Dermis blood vessel endothelial cell (primary cell): ENCODE measurements at regions not wholly inside any gene's neighbourhood (a gene's known extent, or its start where the extent isn't known, plus 50 kb on each side); places are given as distances from the start of the nearest gene placed in this dataset.

Experiments used
- DNase-seq: peaks from one replicate; pipeline ENCODE4 v3.0.0; 2010

- no peak for DNase-seq
Measured at GRCh38 chr2:128736046-128736688, 417.5 kb upstream of the HS6ST1 start.

GRCh38 chr2:128736689-128737545 is 418.2 kb upstream of the HS6ST1 start:
- DNase-seq: peak; percentile 79

- DNase-seq: no peak
Measured at GRCh38 chr2:128737546-128737826, 418.8 kb upstream of the HS6ST1 start.

GRCh38 chr2:128738446-128739110 is 419.9 kb upstream of the HS6ST1 start:
- no peak for DNase-seq

DNA sequence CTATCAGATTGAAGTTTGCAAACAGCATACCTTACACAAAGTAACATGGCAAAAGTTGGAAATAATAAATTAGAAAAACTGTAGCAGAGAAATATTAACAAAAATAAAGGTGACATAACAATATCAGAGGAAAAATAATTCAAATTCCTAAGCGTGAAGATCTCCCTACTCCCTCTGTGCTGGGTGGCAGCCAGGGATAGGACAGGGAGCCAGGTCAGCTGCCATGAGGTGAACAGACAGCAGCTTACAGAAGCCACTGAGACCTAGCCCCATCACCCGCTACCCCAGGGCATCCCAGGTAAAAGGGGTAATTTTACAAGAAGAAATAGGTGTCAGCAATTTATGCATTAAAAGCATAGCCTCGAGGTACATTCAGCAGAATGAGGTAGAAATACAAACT is 423.8 kb upstream of the HS6ST1 start:
- no peak for DNase-seq

- no peak for DNase-seq
Measured at GRCh38 chr2:128745946-128746345, 427.3 kb upstream of the HS6ST1 start.

DNA sequence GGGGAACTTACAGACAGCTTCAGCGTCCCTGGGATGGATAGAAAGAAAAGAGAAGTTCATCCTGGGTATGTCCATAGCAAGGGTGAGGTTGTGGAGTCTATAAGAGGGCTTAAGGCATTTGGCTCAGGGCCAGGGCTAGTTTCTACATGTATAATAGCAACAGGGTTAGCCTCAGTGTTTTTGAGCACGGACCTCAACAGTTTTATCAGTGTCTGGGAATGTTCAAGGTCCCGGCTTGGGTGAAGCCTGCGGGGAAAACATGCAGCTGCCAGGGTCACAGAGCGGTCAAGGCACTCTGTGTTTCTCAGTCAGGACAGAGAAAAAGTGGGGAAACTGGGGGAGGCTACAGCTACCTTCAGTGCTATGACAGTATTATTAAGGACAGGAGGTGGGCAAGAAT is 427.7 kb upstream of the HS6ST1 start:
- DNase-seq: no peak

DNA sequence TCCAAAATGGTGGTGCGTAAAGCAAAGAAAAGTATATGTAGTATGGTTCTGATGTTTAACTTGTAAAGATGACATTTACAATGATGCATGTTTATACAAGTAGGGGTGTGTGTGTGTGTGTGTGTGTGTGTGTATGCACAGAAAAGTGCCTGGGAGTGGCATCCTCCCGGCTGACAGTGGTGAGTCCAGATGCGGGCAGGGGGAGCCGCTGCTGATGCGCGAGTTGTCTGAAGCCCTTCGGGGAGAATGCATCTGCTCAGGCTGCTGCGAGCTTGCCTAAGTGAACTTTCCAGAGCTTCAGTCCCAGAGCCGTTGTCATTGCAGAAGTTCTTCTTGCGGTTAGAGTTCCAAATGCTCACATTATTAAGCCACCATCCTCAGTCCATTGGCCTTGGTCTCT is 429.7 kb upstream of the HS6ST1 start:
- DNase-seq: no peak

DNA sequence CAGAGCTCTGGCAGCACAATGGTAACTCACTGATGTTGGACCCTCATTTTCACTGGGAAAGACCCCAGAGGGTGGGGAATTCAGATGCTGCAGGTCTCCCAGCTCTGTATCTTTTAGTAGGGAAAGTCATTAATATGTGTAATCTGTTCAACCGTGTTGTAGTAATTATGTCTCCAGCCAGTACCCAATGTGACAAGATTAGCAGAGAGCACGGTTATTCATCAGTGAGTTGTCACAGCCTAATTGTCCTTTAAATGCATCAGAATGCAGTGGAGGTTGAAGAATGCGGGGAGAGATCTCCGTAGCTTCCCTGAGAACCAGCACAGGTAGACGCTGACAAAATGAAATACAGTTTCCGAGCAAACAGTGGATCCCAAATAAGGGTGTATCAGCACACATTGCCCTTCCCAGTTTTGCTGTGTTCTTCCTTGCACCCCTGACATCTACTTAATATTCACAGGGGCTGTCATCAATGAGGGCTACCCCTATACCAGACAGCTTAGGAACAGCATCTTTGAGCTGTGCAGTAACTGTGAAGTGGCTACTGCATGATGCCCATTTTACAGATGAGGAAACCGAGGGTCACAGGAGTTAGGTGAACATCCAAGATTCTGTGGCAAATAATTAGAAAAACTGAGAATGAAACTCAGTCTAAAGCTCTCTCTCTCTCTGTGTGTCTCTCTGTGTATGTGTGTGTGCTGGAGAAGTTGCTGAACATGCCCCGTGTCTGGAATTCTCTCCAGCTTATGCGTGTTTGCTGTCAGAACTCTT is 430.4 kb upstream of the HS6ST1 start:
- no peak for DNase-seq

DNA sequence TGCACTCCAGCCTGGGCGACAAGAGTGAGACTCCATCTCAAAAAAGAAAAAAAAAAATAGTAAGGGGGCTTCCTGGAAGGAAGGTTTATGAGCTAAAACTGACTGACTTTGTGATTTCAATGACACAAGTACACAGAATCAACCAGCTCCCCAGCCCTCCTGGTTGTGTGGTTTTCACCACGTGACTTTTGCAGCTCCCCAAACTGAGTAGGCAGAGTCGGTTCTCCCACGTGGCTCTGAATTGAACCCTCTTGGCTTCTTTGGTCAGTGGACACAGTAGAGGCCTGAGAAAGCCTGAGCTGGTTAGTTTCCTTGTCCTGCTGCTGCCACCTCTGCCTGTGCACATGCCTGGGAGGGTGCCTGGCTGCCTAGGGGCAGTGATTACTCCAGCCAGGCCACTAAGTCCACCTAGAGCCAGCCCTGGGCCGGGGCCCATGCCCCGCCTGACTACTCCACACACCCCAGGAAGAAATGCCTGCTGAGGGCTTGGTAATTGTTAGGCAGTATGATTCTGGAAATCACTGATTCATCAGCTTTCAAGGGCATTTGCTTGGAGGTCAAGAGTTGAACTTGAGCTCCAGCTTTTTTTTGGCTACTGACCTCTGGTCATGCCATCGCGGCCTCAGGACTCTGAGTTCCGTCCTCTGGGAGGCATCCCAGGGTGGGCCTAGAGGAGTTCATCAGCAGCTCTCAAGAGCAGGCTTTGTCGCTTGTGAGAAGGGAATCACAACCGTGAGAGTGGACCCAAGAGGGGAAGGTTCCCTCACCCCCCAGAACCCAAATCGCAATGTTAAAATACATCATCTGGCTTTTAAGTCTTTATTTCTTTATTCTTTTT is 431.9 kb upstream of the HS6ST1 start:
- no peak for DNase-seq

DNA sequence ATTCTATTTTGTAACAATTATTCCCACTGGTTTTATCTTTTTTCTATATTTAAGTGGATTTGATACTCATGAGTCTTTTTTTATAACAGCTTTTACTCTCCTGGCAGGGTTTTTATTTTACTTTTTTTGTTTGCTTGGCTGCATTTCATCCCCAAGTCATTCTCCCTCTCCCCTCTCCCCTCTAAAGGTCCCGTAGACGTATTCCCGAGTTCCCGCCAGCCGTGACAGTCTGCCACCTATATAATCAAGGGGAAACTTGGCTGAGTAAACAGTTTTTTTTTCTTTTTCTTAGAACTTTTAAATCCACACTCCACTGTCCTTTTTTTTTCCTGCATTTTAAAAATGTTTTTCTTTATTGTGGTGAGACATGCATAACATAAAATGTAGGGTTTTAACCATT is 433.1 kb upstream of the HS6ST1 start:
- no peak for DNase-seq

DNA sequence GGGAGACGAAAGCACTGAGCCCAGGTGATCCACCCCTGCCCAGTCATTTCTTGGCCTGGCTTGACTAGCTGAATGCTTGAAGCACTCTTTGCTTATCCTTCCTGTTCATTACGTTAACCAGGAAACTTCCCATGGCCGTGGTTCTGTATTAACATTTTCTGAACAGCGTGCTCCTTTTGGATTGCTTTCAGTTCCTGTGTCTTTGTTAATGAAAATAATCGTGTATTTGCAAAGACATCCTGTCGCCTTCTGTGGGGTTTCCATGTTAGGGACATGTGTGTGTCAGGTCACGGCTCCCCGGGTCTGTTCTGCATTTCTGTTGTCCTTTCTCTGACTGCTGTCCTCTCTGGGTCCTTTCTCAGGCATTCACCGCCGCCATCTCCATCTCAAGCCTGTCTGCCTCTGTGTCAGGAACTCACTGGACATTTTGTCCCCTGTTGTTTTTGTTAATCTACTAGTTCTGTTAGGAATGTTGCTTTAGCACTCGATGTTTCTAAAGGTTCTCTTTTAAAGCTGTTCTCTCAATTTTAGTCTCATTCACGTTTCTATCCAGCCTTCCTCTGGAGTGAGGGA is 434.1 kb upstream of the HS6ST1 start:
- no peak for DNase-seq

- no peak for DNase-seq
Measured at GRCh38 chr2:128753321-128753720, 434.7 kb upstream of the HS6ST1 start.

GRCh38 chr2:128753800-128754199 is 435.1 kb upstream of the HS6ST1 start:
- DNase-seq: no peak

DNA sequence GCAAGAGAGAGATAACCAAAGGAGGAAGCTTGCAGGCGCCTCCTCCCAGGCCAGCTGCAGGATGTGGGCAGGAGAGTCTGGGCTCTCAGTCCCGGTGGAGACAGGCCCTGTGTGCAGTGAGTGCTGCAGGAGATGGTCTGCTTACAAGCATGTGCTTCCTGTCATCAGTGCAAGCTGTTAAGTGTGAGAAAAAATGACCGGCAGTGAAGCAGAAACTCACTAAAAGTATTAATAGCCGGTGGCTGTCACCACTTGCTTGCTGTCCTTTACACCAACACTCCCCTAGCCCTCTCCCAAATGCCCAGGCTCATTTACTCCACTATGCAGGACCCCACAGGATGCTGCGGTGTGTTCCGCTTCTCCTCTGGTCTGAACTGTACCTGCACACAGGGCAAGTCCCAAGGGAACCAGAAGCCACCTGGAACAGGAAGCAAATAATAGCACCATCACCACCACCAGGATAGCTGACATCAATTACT is 435.6 kb upstream of the HS6ST1 start:
- DNase-seq: no peak

GRCh38 chr2:128755695-128756364 is 437.2 kb upstream of the HS6ST1 start:
- no peak for DNase-seq

- no peak for DNase-seq
Measured at GRCh38 chr2:128756365-128756717, 437.7 kb upstream of the HS6ST1 start.

GRCh38 chr2:128765811-128766210 is 447.1 kb upstream of the HS6ST1 start:
- DNase-seq: no peak

GRCh38 chr2:128768041-128768440 is 449.4 kb upstream of the HS6ST1 start:
- DNase-seq: no peak

- no peak for DNase-seq
Measured at GRCh38 chr2:128769457-128770142, 450.9 kb upstream of the HS6ST1 start.
